ENCODE measurements at regions not wholly inside any gene's neighbourhood (a gene's known extent, or its start where the extent isn't known, plus 50 kb on each side); places are given as distances from the start of the nearest gene placed in this dataset.

GRCh38 chr7:50209461-50210135 is 94.9 kb upstream of the IKZF1 start:
- no peak for DNase-seq (ENCODE audit: low read depth, low spot score)

GRCh38 chr7:50208378-50208982 is 96.0 kb upstream of the IKZF1 start:
- no peak for DNase-seq (ENCODE audit: low read depth, low spot score)

GRCh38 chr7:50207686-50208255 is 96.7 kb upstream of the IKZF1 start:
- DNase-seq (ENCODE audit: low read depth, low spot score) = no peak

GRCh38 chr7:50207251-50207564 is 97.3 kb upstream of the IKZF1 start:
- no peak for DNase-seq (ENCODE audit: low read depth, low spot score)

GRCh38 chr7:50206453-50207250 is 97.9 kb upstream of the IKZF1 start:
- DNase-seq (ENCODE audit: low read depth, low spot score) = no peak

- no peak for DNase-seq (ENCODE audit: low read depth, low spot score)
Measured at GRCh38 chr7:50205011-50205410, 99.5 kb upstream of the IKZF1 start.

- DNase-seq (ENCODE audit: low read depth, low spot score) = no peak
Measured at GRCh38 chr7:50204581-50204980, 99.9 kb upstream of the IKZF1 start.

- no peak for DNase-seq (ENCODE audit: low read depth, low spot score)
Measured at GRCh38 chr7:50203521-50203920, 101.0 kb upstream of the IKZF1 start.

GRCh38 chr7:50202052-50202555 is 102.4 kb upstream of the IKZF1 start:
- DNase-seq (ENCODE audit: low read depth, low spot score) = no peak

GRCh38 chr7:50199824-50200223 is 104.7 kb upstream of the IKZF1 start:
- no peak for DNase-seq (ENCODE audit: low read depth, low spot score)

- peak; percentile 47 for DNase-seq (ENCODE audit: low read depth, low spot score)
Measured at GRCh38 chr7:50197549-50197948, 104.5 kb upstream of the ZPBP start.

GRCh38 chr7:50196719-50197118 is 103.7 kb upstream of the ZPBP start:
- no peak for DNase-seq (ENCODE audit: low read depth, low spot score)

- no peak for DNase-seq (ENCODE audit: low read depth, low spot score)
Measured at GRCh38 chr7:50190776-50191175, 97.7 kb upstream of the ZPBP start.

GRCh38 chr7:50189371-50189770 is 96.3 kb upstream of the ZPBP start:
- no peak for DNase-seq (ENCODE audit: low read depth, low spot score)

GRCh38 chr7:50185951-50186682 is 93.1 kb upstream of the ZPBP start:
- peak; percentile 42 for DNase-seq (ENCODE audit: low read depth, low spot score)

GRCh38 chr7:50185208-50185607 is 92.2 kb upstream of the ZPBP start:
- no peak for DNase-seq (ENCODE audit: low read depth, low spot score)

- DNase-seq (ENCODE audit: low read depth, low spot score) = no peak
Measured at GRCh38 chr7:50184271-50184990, 91.4 kb upstream of the ZPBP start.

GRCh38 chr7:50182759-50183158 is 89.7 kb upstream of the ZPBP start:
- no peak for DNase-seq (ENCODE audit: low read depth, low spot score)

GRCh38 chr7:50181081-50181480 is 88.0 kb upstream of the ZPBP start:
- no peak for DNase-seq (ENCODE audit: low read depth, low spot score)

GRCh38 chr7:50178166-50178565 is 85.1 kb upstream of the ZPBP start:
- DNase-seq (ENCODE audit: low read depth, low spot score) = no peak

- DNase-seq (ENCODE audit: low read depth, low spot score) = no peak
Measured at GRCh38 chr7:50174948-50175347, 81.9 kb upstream of the ZPBP start.
